Superior temporal gyrus (tissue), 1 donor: ENCODE measurements at regions not wholly inside any gene's neighbourhood (a gene's known extent, or its start where the extent isn't known, plus 50 kb on each side); places are given as distances from the start of the nearest gene placed in this dataset.
"Not testable (repeated sequence)": the region's sequence is repeated elsewhere in the genome, so short reads cannot be mapped to it uniquely, and the experiment has no call there.

Source experiments
- DNase-seq: peaks from one replicate; pipeline ENCODE4 v3.0.0-alpha.2; 2016; ENCODE audit errors: extremely low spot score

GRCh38 chr7:54897891-54898290 lies 120.9 kb upstream of the EGFR start:
- DNase-seq, result no peak

GRCh38 chr7:54898659-54899340 lies 120.0 kb upstream of the EGFR start:
- no peak for DNase-seq

- no peak for DNase-seq
These were observed 117.0 kb upstream of the EGFR start for GRCh38 chr7:54901840-54902239.

GRCh38 chr7:54904130-54904529 lies 114.7 kb upstream of the EGFR start:
- DNase-seq, result no peak

GRCh38 chr7:54904986-54905385 lies 113.8 kb upstream of the EGFR start:
- DNase-seq, result no peak

GRCh38 chr7:54906963-54907362 lies 111.9 kb upstream of the EGFR start:
- no peak for DNase-seq

GRCh38 chr7:54907981-54908380 lies 110.8 kb upstream of the EGFR start:
- no peak for DNase-seq

- no peak for DNase-seq
These were observed 109.9 kb upstream of the EGFR start for GRCh38 chr7:54908760-54909438.

GRCh38 chr7:54915870-54916598 lies 102.8 kb upstream of the EGFR start:
- DNase-seq, result no peak

GRCh38 chr7:54917613-54918391 lies 101.0 kb upstream of the EGFR start:
- DNase-seq, result no peak

GRCh38 chr7:54921116-54921515 lies 97.7 kb upstream of the EGFR start:
- DNase-seq, result no peak

GRCh38 chr7:54931532-54931931 lies 87.3 kb upstream of the EGFR start:
- DNase-seq, result no peak

- DNase-seq, result peak; percentile 71
These were observed 85.8 kb upstream of the EGFR start for GRCh38 chr7:54932818-54933543.

GRCh38 chr7:54933643-54934042 lies 85.2 kb upstream of the EGFR start:
- peak; percentile 21 for DNase-seq

- no peak for DNase-seq
These were observed 78.1 kb upstream of the EGFR start for GRCh38 chr7:54940748-54941147.

GRCh38 chr7:54944179-54944578 lies 74.6 kb upstream of the EGFR start:
- DNase-seq, result no peak

- DNase-seq, result no peak
These were observed 72.5 kb upstream of the EGFR start for GRCh38 chr7:54946271-54946670.

- DNase-seq, result no peak
These were observed 72.1 kb upstream of the EGFR start for GRCh38 chr7:54946764-54947163.

- no peak for DNase-seq
These were observed 71.6 kb upstream of the EGFR start for GRCh38 chr7:54947266-54947665.

GRCh38 chr7:54949514-54949913 lies 69.3 kb upstream of the EGFR start:
- not testable (repeated sequence) for DNase-seq

GRCh38 chr7:54955296-54955695 lies 63.5 kb upstream of the EGFR start:
- DNase-seq, result no peak
